K562 (cell line): ENCODE measurements at regions not wholly inside any gene's neighbourhood (a gene's known extent, or its start where the extent isn't known, plus 50 kb on each side); places are given as distances from the start of the nearest gene placed in this dataset.

Source experiments
- BCOR ChIP-seq: fragments of 450-650 bp; IDR thresholded peaks from 2 replicates; pipeline ENCODE4 v1.6.1; 2016
- BHLHE40 ChIP-seq: IDR thresholded peaks from 2 replicates; pipeline ENCODE4 v1.6.1; 2011; ENCODE audit warnings: low read length, improper control_type of control experiment
- CC2D1A ChIP-seq: fragments of 450-650 bp; IDR thresholded peaks from 2 replicates; pipeline ENCODE4 v1.6.1; 2017; ENCODE audit warnings: mild to moderate bottlenecking
- CHD4 ChIP-seq: fragments of 200-600 bp; sonication (generic); IDR thresholded peaks from 3 replicates; pipeline ENCODE4 v1.6.1; 2012; ENCODE audit warnings: low read depth, mild to moderate bottlenecking, mixed read lengths, low read length, inconsistent platforms; ENCODE audit not compliant: insufficient read depth, insufficient replicate concordance, poor library complexity, severe bottlenecking
- CREM ChIP-seq: IDR thresholded peaks from 2 replicates; pipeline ENCODE4 v1.6.1; 2014; ENCODE audit warnings: antibody characterized with exemption, low read depth
- E2F5 ChIP-seq: sonication (generic); formaldehyde crosslinking; IDR thresholded peaks from 2 replicates; pipeline ENCODE4 v1.8.0; 2022; ENCODE audit warnings: mild to moderate bottlenecking, missing genetic modification reagents
- EHMT2 ChIP-seq: fragments of 450-650 bp; IDR thresholded peaks from 2 replicates; pipeline ENCODE4 v1.6.1; 2018; ENCODE audit warnings: antibody characterized with exemption
- HBP1 ChIP-seq: fragments of 450-650 bp; formaldehyde crosslinking; IDR thresholded peaks from 2 replicates; pipeline ENCODE4 v1.4.0; 2022; ENCODE audit warnings: missing genetic modification characterization
- HCFC1 ChIP-seq: IDR thresholded peaks from 2 replicates; pipeline ENCODE4 v1.6.1; 2012; ENCODE audit warnings: low read depth, low read length, improper control_type of control experiment
- HDAC2 ChIP-seq: fragments of 450-650 bp; IDR thresholded peaks from 2 replicates; pipeline ENCODE4 v1.6.1; 2016; ENCODE audit warnings: mild to moderate bottlenecking
- ILK ChIP-seq: fragments of 450-650 bp; IDR thresholded peaks from 2 replicates; pipeline ENCODE4 v1.6.1; 2016; ENCODE audit warnings: missing genetic modification characterization, low read depth, mild to moderate bottlenecking, missing compliant biosample characterization, moderate library complexity, borderline replicate concordance
- KAT2B ChIP-seq: IDR thresholded peaks from one replicate; pipeline ENCODE4 v1.6.1; 2012; ENCODE audit warnings: low read depth, mild to moderate bottlenecking, control low read depth, inconsistent platforms, low read length, moderate library complexity
- MAFG ChIP-seq: fragments of 450-650 bp; conservative IDR thresholded peaks from 2 replicates; pipeline ENCODE4 v1.6.1; 2016; ENCODE audit warnings: missing genetic modification characterization, missing compliant biosample characterization
- MCM5 ChIP-seq: fragments of 450-650 bp; IDR thresholded peaks from 2 replicates; pipeline ENCODE4 v1.6.1; 2016; ENCODE audit warnings: low read depth
- MTA3 ChIP-seq: fragments of 450-650 bp; formaldehyde crosslinking; IDR thresholded peaks from 2 replicates; pipeline ENCODE4 v1.6.1; 2017; ENCODE audit warnings: mild to moderate bottlenecking, borderline replicate concordance
- POLR2A ChIP-seq: fragments of 450-650 bp; conservative IDR thresholded peaks from 2 replicates; pipeline ENCODE4 v1.6.1; 2016
- RCOR1 ChIP-seq, 2 experiments: IDR thresholded peaks; 2 replicates each; pipeline ENCODE4 v1.6.1; 2012; ENCODE audit warnings: low read depth in 2 of 2, low read length in 2 of 2, borderline replicate concordance in 1 of 2, improper control_type of control experiment in 1 of 2
- RFX7 ChIP-seq: fragments of 250-450 bp; sonication (Bioruptor Pico); IDR thresholded peaks from 2 replicates; pipeline ENCODE4 v1.5.1; 2021; ENCODE audit warnings: mild to moderate bottlenecking
- SOX6 ChIP-seq: fragments of 450-650 bp; IDR thresholded peaks from 2 replicates; pipeline ENCODE4 v1.6.1; 2014; ENCODE audit warnings: mild to moderate bottlenecking
- SRSF7 ChIP-seq: fragments of 200-400 bp; formaldehyde crosslinking; optimal IDR thresholded peaks from 2 replicates; pipeline ENCODE3; 2017; ENCODE audit warnings: mild to moderate bottlenecking, low read depth, low read length
- TBP ChIP-seq: optimal IDR thresholded peaks from 2 replicates; pipeline ENCODE3; 2011; ENCODE audit warnings: low read depth, low read length, improper control_type of control experiment
- TEAD4 ChIP-seq, 2 experiments: sonication (generic) in 1 of 2; formaldehyde crosslinking in 1 of 2; IDR thresholded peaks; 2 replicates each; pipeline versions ENCODE4 v1.6.1 to v1.8.0; 2012 to 2022; ENCODE audit warnings: borderline replicate concordance in 1 of 2, inconsistent platforms in 1 of 2, low read length in 1 of 2, mild to moderate bottlenecking in 1 of 2, missing genetic modification reagents in 1 of 2
- THRAP3 ChIP-seq: fragments of 450-650 bp; IDR thresholded peaks from 2 replicates; pipeline ENCODE4 v1.6.1; 2016; ENCODE audit warnings: mild to moderate bottlenecking, inconsistent platforms, borderline replicate concordance
- TRIM28 ChIP-seq: fragments of 450-650 bp; IDR thresholded peaks from 2 replicates; pipeline ENCODE4 v1.6.1; 2017
- XRCC4 ChIP-seq: IDR thresholded peaks from one replicate; pipeline ENCODE4 v1.6.1; 2011; ENCODE audit not compliant: insufficient read depth, insufficient read length; ENCODE audit errors: extremely low read depth
- ZNF239 ChIP-seq: fragments of 250-450 bp; sonication (Bioruptor Pico); IDR thresholded peaks from 2 replicates; pipeline ENCODE4 v1.4.0; 2020; ENCODE audit warnings: mild to moderate bottlenecking
- ZNF316 ChIP-seq: fragments of 450-650 bp; IDR thresholded peaks from 2 replicates; pipeline ENCODE4 v1.6.1; 2016
- ZNF76 ChIP-seq: fragments of 250-450 bp; sonication (Bioruptor Pico); IDR thresholded peaks from 2 replicates; pipeline ENCODE4 v1.4.0; 2020; ENCODE audit warnings: mild to moderate bottlenecking, moderate library complexity, borderline replicate concordance

- no peak for TF ChIP-seq E2F5 (CRISPR knock-in tag)
- TF ChIP-seq HDAC2: peak; percentile 80
- peak; percentile 82 for TF ChIP-seq BHLHE40
- no peak for TF ChIP-seq XRCC4
- no peak for TF ChIP-seq ILK (tag)
- 0 out of 2 replicates have a peak, but pooled peaks have one; percentile 14 for TF ChIP-seq CC2D1A
- TF ChIP-seq THRAP3: no peak
- peak; percentile 34 for TF ChIP-seq CHD4
- TF ChIP-seq ZNF76 (CRISPR knock-in tag): no peak
- TF ChIP-seq ZNF239: no peak
- TF ChIP-seq HCFC1: no peak
- no peak for TF ChIP-seq SRSF7
- TF ChIP-seq HBP1 (CRISPR knock-in tag): no peak
- peak in 1 of 2 experiments; percentile 93; a peak in 2 of 4 replicates for TF ChIP-seq RCOR1 (IDR thresholded peaks at IDR 0.05; ENCODE audit: borderline replicate concordance in 1 of 2, low read depth in 2 of 2, low read length in 2 of 2)
- peak; percentile 62 for TF ChIP-seq EHMT2
- peak; percentile 61 for TF ChIP-seq CREM
- peak; percentile 52; the same call in 1 of the 2 replicates for TF ChIP-seq SOX6
- TF ChIP-seq ZNF316: peak; percentile 95
- TF ChIP-seq TBP: peak; percentile 25
- TF ChIP-seq MCM5: no peak
- TF ChIP-seq KAT2B: no peak
- 0 out of 2 replicates have a peak, but pooled peaks have one; percentile 26 for TF ChIP-seq BCOR
- TF ChIP-seq POLR2A: no peak
- TF ChIP-seq TEAD4 (IDR thresholded peaks at IDR 0.05; ENCODE audit: low read length): peak; percentile 67
- TF ChIP-seq TEAD4 (CRISPR knock-in tag; IDR thresholded peaks at IDR 0.05; ENCODE audit: borderline replicate concordance): no peak
- TF ChIP-seq MTA3: peak; percentile 57; the same call in 1 of the 2 replicates
- peak; percentile 18; the same call in 1 of the 2 replicates for TF ChIP-seq TRIM28
- no peak for TF ChIP-seq RFX7 (CRISPR knock-in tag)
- peak; percentile 97 for TF ChIP-seq MAFG (tag)
These were observed 191.6 kb upstream of the MSX2 start (continued) for GRCh38 chr5:174532455-174533453.
